ENCODE measurements at regions not wholly inside any gene's neighbourhood (a gene's known extent, or its start where the extent isn't known, plus 50 kb on each side); places are given as distances from the start of the nearest gene placed in this dataset.

DNA sequence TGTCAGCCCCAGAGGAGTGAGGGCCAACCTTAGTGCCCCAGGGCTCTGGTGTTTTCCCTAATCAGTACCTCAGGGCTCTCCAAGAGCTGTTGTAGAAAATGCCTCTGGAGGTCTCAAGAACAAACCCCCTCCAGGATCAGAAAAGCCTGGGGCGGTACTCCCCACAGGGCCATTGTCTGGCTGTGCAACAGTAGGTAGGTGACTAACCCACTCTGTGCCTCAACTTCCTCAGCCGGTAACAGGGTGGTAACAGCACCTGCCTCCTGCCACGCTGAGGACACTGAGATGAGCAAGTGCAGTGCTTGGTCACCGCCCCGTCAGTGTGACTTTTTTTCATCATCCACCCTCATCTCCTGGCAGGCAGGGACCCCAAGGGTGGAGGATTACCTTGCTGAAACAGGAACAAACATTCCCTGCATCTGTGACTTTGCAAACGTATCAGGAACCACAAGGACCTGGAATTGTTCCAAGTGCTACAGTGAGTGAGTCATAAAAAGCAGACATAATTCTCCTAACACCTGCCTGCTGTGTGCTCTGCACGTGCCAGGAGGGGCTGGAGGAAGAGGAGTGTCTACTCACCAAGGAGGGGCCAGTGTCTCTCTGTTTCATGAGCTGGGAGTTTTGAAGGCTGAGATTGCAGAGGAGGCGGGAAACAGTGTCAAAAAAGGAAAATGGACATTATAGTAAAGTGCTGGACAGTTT is 440.8 kb downstream of the NPHP4 start:
- H3K27me3 Mint-ChIP-seq (ENCODE audit: insufficient read depth, low read depth) = peaks cover 5% of the 10 kb centered on the region
- no peaks in the 10 kb centered on the region for H3K36me3 Mint-ChIP-seq
- H3K79me2 ChIP-seq (ENCODE audit: low read depth) = no peaks in the 10 kb centered on the region
- no peaks in the 10 kb centered on the region for H3K9me3 ChIP-seq (ENCODE audit: low read depth)
- H4K20me1 ChIP-seq (ENCODE audit: low read depth) = no peaks in the 10 kb centered on the region
- no peak overlapping the region for H3K27ac ChIP-seq
- H3K4me1 Mint-ChIP-seq = no peaks in the 10 kb centered on the region
- no peak overlapping the region for H3K27ac Mint-ChIP-seq
- H3K4me3 ChIP-seq = no peak overlapping the region
- H3K4me2 ChIP-seq = no peak overlapping the region
- H3K36me3 ChIP-seq = no peaks in the 10 kb centered on the region
- peaks cover 19% of the 10 kb centered on the region for H3K27me3 ChIP-seq
- DNase-seq (ENCODE audit: low spot score) = no peak
- no peaks in the 10 kb centered on the region for H3K9me3 Mint-ChIP-seq
- no peak overlapping the region for H3K4me3 Mint-ChIP-seq
- no peaks in the 10 kb centered on the region for H3F3A ChIP-seq (ENCODE audit: low read depth)
- H2AFZ ChIP-seq (replicated peaks) = no peak overlapping the region
- TF ChIP-seq, protein P1, sequence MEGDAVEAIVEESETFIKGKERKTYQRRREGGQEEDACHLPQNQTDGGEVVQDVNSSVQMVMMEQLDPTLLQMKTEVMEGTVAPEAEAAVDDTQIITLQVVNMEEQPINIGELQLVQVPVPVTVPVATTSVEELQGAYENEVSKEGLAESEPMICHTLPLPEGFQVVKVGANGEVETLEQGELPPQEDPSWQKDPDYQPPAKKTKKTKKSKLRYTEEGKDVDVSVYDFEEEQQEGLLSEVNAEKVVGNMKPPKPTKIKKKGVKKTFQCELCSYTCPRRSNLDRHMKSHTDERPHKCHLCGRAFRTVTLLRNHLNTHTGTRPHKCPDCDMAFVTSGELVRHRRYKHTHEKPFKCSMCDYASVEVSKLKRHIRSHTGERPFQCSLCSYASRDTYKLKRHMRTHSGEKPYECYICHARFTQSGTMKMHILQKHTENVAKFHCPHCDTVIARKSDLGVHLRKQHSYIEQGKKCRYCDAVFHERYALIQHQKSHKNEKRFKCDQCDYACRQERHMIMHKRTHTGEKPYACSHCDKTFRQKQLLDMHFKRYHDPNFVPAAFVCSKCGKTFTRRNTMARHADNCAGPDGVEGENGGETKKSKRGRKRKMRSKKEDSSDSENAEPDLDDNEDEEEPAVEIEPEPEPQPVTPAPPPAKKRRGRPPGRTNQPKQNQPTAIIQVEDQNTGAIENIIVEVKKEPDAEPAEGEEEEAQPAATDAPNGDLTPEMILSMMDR (IDR thresholded peaks at IDR 0.05) = no peak
- no peak for TF ChIP-seq EZH2 (IDR thresholded peaks at IDR 0.05)
- TF ChIP-seq EZH2phosphoT487 (IDR thresholded peaks at IDR 0.05) = no peak
- no peaks in the 10 kb centered on the region for H3K4me1 ChIP-seq
- no peak overlapping the region for H3K9ac ChIP-seq

GRCh38 chr1:5548266-5548665 is 444.0 kb downstream of the NPHP4 start:
- Histone ChIP-seq H3K27me3 (peaks cover 29% of the 10 kb centered on the region), H3K36me3 (no peaks in the 10 kb centered on the region), H3K4me2 (no peak overlapping the region), H3F3A (ENCODE audit: low read depth) (no peaks in the 10 kb centered on the region), H3K27ac (no peak overlapping the region), H3K9me3 (ENCODE audit: low read depth) (no peaks in the 10 kb centered on the region), H2AFZ (replicated peaks) (no peak overlapping the region), H3K9ac (no peak overlapping the region), H3K4me3 (no peak overlapping the region), H4K20me1 (ENCODE audit: low read depth) (no peaks in the 10 kb centered on the region), H3K4me1 (no peaks in the 10 kb centered on the region), H3K79me2 (ENCODE audit: low read depth) (no peaks in the 10 kb centered on the region)
- Mint-ChIP-seq H3K4me1 (no peaks in the 10 kb centered on the region), H3K27ac (no peak overlapping the region), H3K36me3 (no peaks in the 10 kb centered on the region), H3K4me3 (no peak overlapping the region), H3K27me3 (ENCODE audit: insufficient read depth, low read depth) (no peaks in the 10 kb centered on the region), H3K9me3 (no peaks in the 10 kb centered on the region)
- TF ChIP-seq, protein P1 (IDR thresholded peaks at IDR 0.05) = no peak
- no peak for TF ChIP-seq EZH2phosphoT487 (IDR thresholded peaks at IDR 0.05)
- TF ChIP-seq EZH2 (IDR thresholded peaks at IDR 0.05) = no peak
- DNase-seq (ENCODE audit: low spot score) = no peak

- Histone ChIP-seq H3F3A (ENCODE audit: low read depth) (no peaks in the 10 kb centered on the region), H3K4me1 (no peaks in the 10 kb centered on the region), H3K4me3 (no peak overlapping the region), H4K20me1 (ENCODE audit: low read depth) (no peaks in the 10 kb centered on the region), H3K4me2 (no peak overlapping the region), H3K27ac (no peak overlapping the region), H3K27me3 (peaks cover 47% of the 10 kb centered on the region), H3K79me2 (ENCODE audit: low read depth) (no peaks in the 10 kb centered on the region), H3K9ac (no peak overlapping the region), H3K9me3 (ENCODE audit: low read depth) (no peaks in the 10 kb centered on the region), H3K36me3 (no peaks in the 10 kb centered on the region), H2AFZ (replicated peaks) (no peak overlapping the region)
- Mint-ChIP-seq H3K4me3 (no peak overlapping the region), H3K9me3 (no peaks in the 10 kb centered on the region), H3K36me3 (no peaks in the 10 kb centered on the region), H3K4me1 (no peaks in the 10 kb centered on the region), H3K27ac (no peak overlapping the region), H3K27me3 (ENCODE audit: insufficient read depth, low read depth) (peaks cover 3% of the 10 kb centered on the region)
- TF ChIP-seq EZH2phosphoT487 (IDR thresholded peaks at IDR 0.05) = no peak
- TF ChIP-seq, protein P1 (IDR thresholded peaks at IDR 0.05) = no peak
- TF ChIP-seq EZH2 (IDR thresholded peaks at IDR 0.05) = no peak
- no peak for DNase-seq (ENCODE audit: low spot score)
These were observed 449.0 kb downstream of the NPHP4 start for GRCh38 chr1:5543235-5543634.

Measured in neural progenitor cell (in vitro differentiated cells).